RWPE1 (cell line): ENCODE measurements at regions not wholly inside any gene's neighbourhood (a gene's known extent, or its start where the extent isn't known, plus 50 kb on each side); places are given as distances from the start of the nearest gene placed in this dataset.

Experiments
- CTCF ChIA-PET: fragments of 350-600 bp; sonication (Branson Sonifier 250); formaldehyde crosslinking; extraction: SDS; loops from one replicate; lab custom pipeline; 2021; lab: Yijun Ruan, JAX
- POLR2A ChIA-PET: fragments of 400-600 bp; formaldehyde crosslinking; extraction: SDS; loops from one replicate; lab custom pipeline; 2020; ENCODE audit warnings: antibody characterized with exemption; ENCODE audit not compliant: low non-redundant PET; lab: Yijun Ruan, JAX
- DNase-seq: peaks from one replicate; pipeline ENCODE4 v3.0.0; 2012; ENCODE audit warnings: low spot score
- H3K27ac ChIP-seq: fragments of 450-650 bp; 2 replicates; pipeline ENCODE4 v1.5.1; 2017
- CTCF ChIP-seq: fragments of 450-650 bp; conservative IDR thresholded peaks from 2 replicates; pipeline ENCODE4 v1.5.1; 2017; ENCODE audit warnings: low read depth, mild to moderate bottlenecking

- ChIA-PET POLR2A (no interaction called here), CTCF (interaction anchor here (0.7 kb wide), 1 partner anchor 9 kb away, joined by 3 read pairs; no protein-coding TSS in a partner anchor)
- no peak overlapping the region for H3K27ac ChIP-seq
- DNase-seq = no peak
- TF ChIP-seq CTCF = no peak
These were observed 222.2 kb downstream of the MYCN start for GRCh38 chr2:16162491-16163040.

- POLR2A ChIA-PET = no interaction called here
- no peak overlapping the region for H3K27ac ChIP-seq
- no peak for DNase-seq
- CTCF ChIA-PET = no interaction called here
- no peak for TF ChIP-seq CTCF
These were observed 221.6 kb downstream of the MYCN start for GRCh38 chr2:16161768-16162490.

- ChIA-PET POLR2A (no interaction called here), CTCF (no interaction called here)
- H3K27ac ChIP-seq = no peak overlapping the region
- TF ChIP-seq CTCF = no peak
- no peak for DNase-seq
These were observed 220.8 kb downstream of the MYCN start for GRCh38 chr2:16161085-16161565.

- ChIA-PET CTCF (no interaction called here), POLR2A (no interaction called here)
- TF ChIP-seq CTCF = no peak
- no peak overlapping the region for H3K27ac ChIP-seq
- DNase-seq = no peak
These were observed 220.1 kb downstream of the MYCN start for GRCh38 chr2:16160281-16161084.

- no peak for TF ChIP-seq CTCF
- DNase-seq = no peak
- ChIA-PET POLR2A (no interaction called here), CTCF (no interaction called here)
- H3K27ac ChIP-seq = no peak overlapping the region
These were observed 216.1 kb downstream of the MYCN start for GRCh38 chr2:16156411-16156810.

GRCh38 chr2:16155766-16156165 lies 215.4 kb downstream of the MYCN start:
- no peak for TF ChIP-seq CTCF
- no peak for DNase-seq
- ChIA-PET POLR2A (no interaction called here), CTCF (no interaction called here)
- no peak overlapping the region for H3K27ac ChIP-seq
